Retina (tissue), 1 donor: ENCODE measurements at regions not wholly inside any gene's neighbourhood (a gene's known extent, or its start where the extent isn't known, plus 50 kb on each side); places are given as distances from the start of the nearest gene placed in this dataset.
"Not testable (repeated sequence)": the region's sequence is repeated elsewhere in the genome, so short reads cannot be mapped to it uniquely, and the experiment has no call there.

Source experiments
- DNase-seq: peaks from one replicate; pipeline ENCODE4 v3.0.0-alpha.2; 2016

DNA sequence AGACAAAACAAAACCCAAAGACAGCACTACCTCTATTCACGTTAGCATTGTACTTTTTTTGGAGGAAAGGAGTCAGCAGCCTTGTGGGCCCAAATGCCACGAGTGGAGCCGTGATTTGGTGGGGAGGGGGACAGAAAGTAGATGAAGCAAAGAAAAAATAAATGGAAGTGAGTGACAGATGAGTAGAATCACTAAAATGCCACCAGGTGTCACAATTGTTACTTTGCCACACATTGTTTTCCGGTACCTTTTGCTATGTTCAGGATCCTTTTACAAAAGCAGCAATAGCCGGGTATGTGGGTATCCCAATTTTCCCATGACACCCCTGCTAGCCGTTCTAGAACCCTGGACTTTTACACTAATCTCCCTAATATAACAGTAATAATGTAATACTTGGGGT is 85.0 kb upstream of the AK4 start:
- DNase-seq: no peak

DNA sequence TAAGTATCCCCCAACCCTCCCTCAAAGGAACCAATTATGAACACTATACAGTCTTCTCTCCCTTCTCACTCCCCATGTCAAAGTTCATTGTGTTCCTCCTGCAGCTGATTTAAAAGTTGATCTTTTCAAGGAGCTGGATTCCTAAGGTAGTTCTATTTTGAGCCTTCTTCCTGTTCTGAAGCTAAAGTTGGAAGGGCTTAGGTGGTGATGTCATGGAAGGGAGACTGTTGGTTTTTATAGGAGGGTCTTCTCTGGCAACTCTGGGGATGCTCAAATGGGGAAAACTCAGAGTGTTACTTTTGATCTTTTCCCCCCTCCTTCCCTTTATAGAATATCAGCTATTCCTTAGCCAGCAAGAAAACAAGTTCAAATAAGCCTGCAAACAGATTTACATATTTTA is 83.0 kb upstream of the AK4 start:
- DNase-seq: no peak

DNA sequence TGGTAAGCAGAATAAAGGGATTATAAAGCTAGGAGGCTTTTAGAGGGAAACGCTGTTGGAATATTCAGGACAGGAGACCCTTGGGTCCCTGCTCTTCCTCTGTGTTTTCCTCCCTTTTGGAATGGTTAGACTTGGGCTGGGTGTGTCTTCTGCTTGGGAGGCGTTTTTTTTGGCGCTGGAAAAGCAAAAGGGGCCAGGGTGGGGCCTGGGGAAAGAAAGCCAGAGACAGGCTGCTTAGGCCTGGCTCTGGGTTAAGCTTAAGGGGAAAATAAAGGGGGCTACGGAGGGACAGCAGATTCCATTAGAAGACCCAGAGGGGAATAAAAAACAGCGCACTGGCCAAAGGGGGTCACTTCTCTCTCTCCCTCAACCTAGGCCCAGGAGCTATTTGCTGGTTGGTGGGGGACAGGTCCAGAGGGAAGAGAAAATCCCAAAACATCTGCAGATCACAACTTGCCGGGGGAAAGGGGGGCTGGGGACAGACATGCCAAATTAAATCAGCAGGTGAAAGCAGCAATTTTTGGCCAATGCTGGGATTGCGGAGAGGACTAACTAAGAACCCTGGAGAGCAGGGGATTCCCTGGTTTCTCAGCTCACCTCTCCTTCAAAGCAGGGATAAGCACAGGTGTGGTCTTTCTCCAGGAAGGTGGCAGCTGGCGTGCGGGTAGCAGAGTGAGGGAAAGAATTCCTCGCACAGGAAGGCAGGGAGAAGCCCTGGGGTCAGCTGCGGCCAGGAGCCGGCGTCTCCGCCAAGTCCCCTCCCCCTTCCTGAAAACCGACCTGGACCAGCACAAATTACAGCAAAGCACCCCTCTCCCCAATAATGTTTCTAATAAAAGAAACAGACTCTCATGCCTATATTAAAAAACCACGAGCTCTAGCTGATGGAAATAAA is 82.2 kb upstream of the AK4 start:
- DNase-seq: peak; percentile 67

DNA sequence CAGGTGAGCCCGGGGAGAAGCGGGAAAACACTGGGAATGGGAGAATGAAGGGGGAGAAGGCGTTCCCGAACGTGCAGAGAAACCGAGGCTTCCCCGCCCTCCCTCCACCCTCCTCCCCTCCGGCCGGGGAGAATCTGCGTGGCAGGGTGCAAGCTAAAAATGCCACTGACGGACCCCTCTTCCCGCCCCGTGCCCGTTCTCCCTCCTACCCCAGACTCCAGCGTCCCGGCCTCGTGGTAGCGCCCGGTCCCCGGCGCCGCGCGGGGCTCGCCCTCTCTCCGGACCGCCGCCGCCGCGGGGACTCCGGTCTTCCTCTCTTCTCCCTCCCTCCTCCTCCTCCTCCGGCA is 81.6 kb upstream of the AK4 start:
- DNase-seq: no peak

DNA sequence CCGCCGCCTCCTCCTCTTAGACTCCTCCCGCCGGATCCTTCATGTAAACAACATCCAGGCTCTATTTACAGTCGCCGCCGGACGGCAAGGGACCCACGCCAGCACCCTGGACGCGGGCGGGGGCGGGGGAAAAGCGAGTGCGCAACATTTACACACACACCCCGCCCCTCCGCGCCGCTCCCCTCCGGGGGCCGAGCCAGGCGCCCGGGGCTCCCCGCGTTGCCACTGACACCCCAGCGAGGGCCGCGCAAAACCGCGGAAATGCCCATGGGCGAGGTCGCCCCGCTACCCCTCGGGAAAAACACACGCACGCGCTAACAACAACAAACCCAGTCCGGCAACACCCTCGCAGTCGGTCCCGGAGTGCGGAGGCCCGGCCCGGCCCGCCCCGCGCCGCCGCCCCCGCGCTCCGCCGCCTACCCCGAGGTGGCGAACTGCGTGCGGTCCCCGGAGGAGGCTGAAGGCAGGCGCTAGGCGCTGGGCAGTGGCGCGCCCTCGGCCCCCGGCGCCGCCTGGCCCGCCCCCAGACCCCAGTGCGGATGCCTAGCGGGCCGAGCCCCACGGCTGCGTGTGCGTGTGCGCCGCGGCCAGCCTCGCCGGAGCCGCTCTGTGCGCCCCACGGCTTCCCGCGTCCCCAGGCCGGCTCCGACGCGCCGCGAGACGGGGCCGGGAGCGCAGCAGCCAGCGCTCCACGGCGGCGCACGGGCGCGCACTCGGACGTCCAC is 81.1 kb upstream of the AK4 start:
- peak; percentile 90 for DNase-seq

DNA sequence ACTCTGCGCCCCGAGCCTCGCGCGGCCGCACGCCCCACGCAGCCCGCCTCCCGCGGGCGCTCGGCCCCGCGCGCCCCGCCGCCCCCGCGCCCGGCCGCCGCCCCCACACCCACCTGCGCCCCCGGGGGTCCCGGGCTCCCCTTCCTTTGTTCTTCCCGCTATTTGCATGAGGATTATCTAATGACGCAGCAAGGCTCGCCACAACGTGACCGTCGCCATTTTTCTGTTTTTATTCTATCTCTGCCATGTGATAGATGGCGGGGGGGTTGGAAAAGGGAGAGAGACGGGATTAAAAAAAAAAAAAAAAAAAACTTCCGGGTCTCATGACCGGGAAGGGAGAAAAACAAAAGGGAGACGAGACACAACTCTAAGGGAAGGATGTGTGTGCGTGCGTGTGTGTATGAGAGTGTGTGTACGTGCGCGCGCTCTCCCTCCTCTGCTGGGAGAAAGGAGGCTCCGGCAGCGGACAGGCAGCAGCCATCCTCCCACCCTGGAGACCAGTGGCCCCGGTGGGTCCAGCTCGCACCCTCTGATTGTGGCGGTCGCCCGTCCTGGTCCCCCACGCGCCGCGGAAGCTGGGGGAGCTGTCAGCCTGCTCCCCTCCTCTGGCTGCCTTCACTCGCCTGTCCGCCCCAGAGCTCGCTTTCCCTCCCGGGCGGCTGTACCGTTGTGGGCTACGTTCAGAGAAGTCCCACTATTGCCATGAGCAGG is 80.4 kb upstream of the AK4 start:
- DNase-seq: peak; percentile 92

DNA sequence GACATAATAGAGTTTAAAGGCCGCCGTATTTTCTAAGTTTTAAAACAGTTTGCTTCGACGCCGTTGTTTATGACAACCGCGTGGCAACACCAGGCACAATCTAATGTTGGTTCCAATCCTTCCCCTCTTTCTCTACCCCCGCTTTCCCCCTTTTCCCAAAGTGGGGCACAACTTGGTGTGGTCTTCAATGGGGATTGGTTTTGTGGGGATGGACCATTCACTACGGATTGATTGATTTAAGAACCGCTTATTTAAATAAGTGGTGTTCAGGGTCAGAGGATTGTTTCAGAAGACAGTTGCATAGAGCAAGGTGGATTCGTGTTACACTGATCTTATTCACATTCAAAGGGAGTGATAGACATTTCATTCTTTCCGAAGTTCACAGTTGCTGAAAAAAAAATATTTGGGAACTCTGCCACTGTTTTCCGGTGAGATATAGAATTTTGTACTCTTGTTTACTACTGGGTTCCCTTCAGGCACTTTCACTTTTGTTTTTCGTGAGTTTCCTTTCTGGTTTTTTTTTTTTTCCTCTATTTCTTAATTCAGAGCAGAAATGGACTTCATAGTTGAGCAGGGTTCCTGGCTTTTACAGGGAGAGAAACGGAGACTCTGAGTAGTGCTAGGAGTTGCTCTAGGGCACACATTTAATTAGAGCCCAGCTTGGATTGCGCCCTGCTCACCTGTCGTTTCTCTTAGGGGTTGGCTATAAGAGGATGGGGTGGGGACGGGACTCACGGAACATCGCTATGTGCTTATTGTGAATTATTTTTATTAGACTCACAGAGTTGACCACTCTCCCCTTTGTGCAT is 79.6 kb upstream of the AK4 start:
- DNase-seq: peak; percentile 54

DNA sequence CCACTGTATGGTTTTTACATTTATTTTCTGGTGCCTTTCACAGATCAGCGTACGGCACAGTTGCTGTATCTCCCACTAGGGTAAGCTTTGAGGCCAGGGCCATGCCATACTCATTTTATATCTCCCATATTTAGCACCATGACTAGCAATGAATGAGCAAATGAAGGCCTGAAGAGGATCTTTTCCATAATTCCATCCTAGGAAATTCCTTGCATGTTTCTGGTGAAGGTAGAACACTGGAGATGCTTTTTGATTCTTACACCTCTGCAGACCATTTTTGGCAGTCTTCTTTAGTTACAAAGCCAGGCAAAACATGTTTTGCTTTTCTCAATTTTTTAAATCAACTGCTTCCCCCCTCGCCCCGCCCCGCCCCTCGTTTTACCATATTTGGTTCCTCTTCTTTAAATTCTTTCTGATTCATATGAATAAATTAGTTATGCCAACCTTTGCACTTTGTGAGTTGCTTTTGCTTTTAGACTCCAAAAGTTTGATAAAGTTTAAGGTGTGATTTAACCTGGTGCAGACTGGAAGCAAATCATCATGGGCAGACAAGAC is 78.9 kb upstream of the AK4 start:
- no peak for DNase-seq

DNA sequence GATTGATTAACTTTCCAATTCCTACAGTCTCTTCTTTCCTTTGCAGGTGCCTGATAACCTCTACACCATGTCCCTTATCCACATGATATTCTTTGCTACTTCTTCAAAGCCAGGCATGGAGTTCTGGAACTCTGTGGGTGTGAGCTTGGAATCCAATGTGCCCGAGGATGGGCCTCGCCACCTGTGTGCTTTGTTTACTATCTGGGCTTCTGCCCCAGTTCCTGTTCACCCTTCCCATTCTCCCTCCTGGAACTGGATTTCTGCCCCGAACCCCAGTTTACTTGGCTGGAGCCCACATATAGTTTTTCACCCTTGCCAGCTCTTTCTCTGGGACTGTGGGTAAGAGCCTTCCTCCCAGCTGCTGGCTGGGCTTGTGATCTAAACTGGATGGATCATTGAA is 75.2 kb upstream of the AK4 start:
- DNase-seq: no peak

DNA sequence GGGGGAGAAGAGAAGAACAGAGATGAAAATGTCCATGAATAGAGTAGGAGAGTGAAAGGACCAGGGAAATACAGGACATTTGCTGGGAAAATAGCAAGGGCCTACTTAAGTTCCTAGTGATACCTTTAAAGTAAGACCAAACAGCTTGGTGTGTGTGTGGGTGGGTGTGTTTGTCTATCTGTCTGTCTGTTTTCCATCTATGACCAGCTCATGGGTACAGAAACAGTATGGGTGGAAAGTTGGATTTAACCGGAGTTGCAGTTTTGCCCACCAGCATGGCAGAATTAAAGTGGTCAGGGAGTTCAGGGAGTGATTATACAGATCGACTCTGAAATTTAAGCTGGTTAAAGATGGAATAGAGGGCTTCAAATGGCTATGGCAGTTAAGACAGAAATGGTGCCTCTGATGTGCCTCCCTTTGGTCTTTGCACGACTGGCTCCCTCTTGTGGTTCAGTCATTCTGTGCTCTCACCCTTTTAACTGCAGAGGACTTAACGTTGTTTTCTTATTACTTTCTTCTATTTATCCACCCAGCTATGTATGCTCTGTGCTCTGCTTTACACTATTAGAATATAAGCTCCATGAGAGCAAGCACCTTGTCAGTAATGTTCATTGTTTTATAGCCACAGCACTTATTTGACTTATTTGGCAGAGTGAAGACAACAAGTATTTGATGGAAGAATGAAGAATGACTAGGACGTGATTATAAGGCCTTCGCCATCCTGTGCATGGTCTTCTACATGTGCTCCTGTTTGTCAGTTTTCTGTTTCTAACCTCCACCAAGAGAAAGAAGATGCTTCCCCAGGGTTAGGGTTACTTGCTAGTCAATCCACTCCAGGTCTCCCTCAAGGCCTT is 72.7 kb upstream of the AK4 start:
- DNase-seq: peak; percentile 40

DNA sequence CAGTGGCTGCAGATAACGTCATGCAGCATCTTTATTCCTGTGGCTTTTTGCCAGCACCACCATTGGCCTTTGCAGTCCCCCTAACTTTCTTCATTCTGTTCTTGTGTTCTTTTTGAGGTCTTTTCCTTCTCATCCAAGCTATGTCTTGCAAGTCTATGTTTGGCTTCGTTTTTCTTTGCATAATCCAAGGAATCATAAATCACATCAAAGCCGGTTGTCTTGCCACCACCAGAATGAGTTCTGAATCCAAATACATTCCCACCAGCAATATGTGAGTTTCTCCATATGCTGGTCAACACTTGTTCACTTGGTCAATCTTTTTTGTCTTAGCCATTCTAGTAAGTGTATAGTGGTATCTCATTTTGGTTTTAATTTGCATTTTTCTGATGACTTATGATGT is 70.6 kb upstream of the AK4 start:
- no peak for DNase-seq

DNA sequence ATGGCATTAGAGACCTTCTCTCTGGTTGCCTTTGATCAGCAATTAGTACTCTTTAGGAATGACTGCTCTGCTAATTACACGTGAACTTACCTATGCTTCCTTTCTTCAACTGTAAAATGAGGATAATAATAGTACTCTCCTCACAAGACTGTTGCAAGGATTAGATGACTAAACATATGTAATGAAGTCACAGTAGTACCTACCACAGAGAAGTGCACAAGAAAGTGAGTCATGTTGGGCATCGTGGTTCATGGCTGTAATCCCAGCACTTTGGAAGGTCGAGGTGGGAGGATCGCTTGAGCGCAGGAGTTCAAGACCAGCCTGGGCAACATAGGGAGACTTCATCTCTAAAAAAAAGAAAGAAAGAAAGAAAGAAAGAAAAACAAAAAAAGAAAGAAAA is 68.1 kb upstream of the AK4 start:
- no peak for DNase-seq

DNA sequence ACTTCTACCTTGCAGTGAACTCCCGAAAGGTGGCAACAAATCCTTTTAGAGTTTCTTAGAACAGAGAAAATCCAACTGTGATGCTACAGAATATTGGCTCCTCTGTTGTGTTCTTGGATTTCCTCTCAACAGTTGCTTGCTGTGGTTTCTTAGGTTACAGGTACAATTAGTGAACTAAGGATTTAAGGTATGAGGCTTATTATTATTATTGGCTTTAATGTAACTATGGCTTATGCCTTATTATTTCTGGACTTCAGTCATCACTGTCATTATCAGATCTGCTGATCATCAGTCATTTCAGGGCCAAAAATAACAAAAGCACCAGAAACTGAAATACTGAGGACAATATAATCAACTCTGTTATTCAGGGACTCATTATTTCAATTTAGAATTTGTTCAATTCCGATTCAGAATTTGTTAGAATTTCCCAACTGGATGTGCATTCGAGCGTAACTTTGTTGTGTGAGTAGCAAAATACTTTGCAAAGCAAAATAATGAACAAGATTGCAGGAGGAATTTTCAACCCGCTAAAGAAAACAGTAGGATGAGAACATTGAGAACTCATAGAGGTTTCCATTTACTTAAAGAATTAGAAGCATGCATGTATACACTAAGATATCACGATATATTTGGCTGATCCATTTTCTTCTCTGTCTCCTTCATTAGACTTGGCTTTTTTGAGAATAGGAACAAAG is 65.5 kb upstream of the AK4 start:
- DNase-seq: no peak

DNA sequence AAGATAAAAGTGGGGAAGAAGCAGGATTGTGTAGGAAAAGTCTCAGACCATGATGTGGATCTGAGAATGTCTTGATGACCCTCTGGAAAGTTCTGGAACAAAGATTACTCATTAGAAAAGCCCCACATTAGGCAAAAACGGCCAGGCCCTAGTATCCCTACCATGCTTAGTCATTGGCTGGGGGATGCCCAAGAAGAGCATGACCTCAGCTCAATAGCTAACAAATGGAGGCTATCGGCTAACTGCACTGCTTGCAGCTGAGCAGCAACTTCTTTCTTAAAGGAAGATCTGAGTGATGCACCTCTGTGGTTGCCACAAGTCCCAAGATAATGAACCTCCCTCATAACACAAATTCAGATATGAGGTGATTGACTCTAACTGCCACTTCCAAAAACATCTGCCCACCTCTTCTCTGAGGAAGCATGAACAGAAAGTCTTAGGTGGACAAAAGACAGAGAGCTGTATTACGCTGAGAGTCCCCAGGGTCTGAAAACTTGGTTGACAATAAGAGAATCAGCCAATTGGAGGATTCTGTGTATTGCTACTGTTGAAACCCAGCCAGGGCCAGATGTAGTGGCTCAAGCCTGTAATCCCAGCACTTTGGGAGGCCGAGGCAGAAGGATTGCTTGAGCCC is 64.6 kb upstream of the AK4 start:
- DNase-seq: no peak

DNA sequence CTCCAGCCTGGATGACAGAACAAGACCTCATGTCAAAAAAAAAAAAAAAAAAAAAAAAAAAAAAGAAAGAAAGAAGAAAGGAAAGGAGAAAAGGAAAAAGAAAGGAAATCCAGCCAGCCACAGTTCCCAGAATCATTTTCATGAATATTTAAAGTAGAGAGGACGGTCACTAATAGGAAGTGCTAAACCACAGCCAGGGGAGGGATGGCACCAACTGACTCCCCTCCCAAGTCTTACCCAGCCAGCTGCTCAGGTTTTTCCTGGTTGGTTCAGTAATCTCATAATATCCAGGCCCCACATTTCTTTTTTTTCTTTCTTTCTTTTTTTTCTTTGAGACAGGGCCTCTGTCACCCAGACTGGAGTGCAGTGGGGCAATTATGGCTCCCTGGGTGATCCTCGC is 63.9 kb upstream of the AK4 start:
- DNase-seq: no peak

DNA sequence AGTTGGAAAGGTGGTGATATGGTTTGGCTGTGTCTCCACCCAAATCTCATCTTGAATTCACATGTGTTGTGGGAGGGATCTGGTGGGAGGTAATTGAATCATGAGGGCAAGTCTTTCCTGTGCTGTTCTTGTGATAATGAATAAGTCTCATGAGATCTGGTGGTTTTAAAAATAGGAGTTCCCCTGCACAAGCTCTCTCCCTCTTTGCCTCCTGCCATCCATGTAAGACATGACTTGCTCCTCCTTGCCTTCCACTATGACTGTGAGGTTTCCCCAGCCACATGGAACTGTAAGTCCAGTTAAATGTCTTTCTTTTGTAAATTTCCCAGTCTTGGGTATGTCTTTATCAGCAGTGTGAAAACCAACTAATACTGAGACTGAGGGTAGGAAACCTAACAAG is 60.5 kb upstream of the AK4 start:
- not testable (repeated sequence) for DNase-seq

DNA sequence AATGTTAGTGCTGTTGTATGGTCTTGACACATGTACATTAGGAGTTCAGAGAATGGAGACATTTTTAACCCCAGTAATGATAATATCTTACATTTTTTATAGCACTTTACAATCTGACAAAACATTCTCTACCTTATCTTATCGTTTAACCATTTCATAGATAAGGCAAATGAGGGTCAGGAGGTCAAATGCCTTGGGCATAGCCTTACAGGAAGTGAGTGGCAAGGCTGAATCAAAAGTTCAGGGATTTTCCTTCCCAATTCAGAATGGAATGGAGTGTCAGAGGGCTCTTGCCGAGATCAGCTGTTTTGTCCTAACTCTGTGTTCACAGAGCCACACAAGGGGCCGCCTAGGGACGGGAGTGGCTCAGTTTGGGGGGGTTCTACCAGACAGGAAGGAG is 57.6 kb upstream of the AK4 start:
- no peak for DNase-seq

DNA sequence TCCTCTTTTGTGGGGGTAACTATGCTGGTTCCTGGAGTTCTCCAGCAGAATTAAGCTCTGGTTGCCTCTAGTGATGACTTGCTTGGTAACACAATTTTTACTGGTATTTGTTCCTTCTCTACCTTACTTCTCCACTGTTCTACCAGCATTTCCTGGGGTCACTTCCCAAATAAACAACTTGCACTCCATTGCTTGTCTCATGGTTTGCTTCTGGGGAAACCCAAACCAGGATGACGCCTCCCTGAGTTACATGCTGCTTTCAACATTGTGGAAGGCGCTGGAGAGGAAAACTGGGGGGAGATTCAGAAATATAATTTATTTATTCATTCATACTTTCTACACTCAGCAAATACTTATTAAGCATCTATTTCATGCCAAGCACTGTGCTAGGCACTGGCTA is 55.3 kb upstream of the AK4 start:
- DNase-seq: no peak

DNA sequence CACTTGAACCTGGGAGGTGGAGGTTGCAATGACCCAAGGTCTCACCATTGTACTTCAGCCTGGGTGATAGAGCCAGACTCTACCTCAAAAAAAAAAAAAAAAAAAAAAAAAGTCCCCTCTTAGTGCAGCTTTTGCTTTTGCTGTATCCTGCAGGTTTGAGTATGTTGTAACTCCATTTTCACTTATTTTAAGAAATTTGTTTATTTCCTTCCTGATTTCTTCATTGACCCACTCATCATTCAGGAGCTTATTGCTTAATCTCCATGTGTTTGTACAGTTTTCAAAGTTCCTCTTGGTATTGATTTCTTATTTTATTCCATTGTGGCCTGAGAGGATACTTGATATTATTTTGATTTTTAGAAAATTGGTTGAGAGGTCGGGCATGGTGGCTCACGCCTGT is 50.9 kb upstream of the AK4 start:
- no peak for DNase-seq
